ENCODE measurements at regions not wholly inside any gene's neighbourhood (a gene's known extent, or its start where the extent isn't known, plus 50 kb on each side); places are given as distances from the start of the nearest gene placed in this dataset.

- DNase-seq = peak; percentile 4
Observed at GRCh38 chr2:76314271-76315020, 603.7 kb upstream of the GCFC2 start.

- no peak for DNase-seq
Observed at GRCh38 chr2:76312236-76312635, 601.5 kb upstream of the GCFC2 start.

DNA sequence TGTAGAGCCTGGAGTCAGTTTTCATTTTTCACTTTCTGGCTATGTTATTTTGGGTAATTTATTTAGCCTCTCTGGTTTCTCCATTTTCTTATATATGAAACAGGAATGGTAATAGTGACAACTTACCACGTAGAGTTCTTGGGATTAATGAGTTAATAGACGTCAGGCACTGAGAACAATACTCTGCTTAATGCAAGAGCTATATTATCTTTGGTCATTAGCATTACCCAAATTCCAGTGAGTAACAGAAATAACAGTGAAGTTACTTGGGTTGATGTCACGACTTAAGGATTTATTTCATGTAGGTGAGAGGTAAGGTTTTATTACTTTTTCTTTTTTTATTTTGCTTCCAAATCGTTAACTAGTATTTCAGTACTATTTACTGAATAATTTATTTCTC is 601.0 kb upstream of the GCFC2 start:
- no peak for DNase-seq

GRCh38 chr2:76310894-76311633 is 600.3 kb upstream of the GCFC2 start:
- DNase-seq = no peak

DNA sequence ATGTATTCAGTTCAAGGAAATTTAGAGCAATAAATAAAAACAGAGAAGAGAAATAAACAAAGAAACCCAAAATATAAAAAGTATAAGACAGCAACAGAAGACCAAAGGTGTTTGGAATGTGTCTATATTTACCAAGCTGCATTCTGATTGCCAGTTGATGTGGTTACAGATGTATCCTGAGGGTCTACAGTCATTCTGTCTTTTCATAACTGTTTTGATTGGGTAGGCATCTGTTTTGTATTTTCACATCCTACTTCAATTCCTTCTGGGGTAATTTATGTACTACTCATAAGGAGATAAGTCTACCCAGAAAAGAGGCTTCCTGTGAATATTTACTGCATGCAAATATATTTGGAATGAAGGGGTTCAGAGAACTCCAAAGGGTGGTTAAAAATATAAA is 596.8 kb upstream of the GCFC2 start:
- no peak for DNase-seq

GRCh38 chr2:76298041-76298440 is 587.3 kb upstream of the GCFC2 start:
- no peak for DNase-seq

- DNase-seq = no peak
Observed at GRCh38 chr2:76296438-76296837, 585.7 kb upstream of the GCFC2 start.

DNA sequence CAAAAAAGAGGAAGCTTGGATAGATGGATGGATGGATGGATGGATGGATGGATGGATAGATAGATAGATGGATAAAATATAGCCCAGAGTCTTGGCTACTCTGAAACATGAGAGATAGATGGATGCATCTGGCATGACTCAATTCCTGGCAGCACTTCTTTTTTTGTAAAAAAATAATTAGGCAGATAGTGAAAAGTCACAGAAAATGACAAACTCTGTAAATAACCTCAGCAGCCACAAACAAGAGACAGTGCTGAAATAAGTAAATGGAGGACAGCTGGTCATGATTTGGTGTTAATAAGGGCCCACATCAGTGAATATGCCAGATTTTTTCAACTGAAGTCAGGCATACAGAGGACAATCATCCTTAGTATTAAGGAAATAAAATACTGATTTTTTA is 585.0 kb upstream of the GCFC2 start:
- no peak for DNase-seq

- no peak for DNase-seq
Observed at GRCh38 chr2:76288598-76288997, 577.9 kb upstream of the GCFC2 start.

- DNase-seq = no peak
Observed at GRCh38 chr2:76288146-76288545, 577.4 kb upstream of the GCFC2 start.

- no peak for DNase-seq
Observed at GRCh38 chr2:76283350-76283749, 572.6 kb upstream of the GCFC2 start.

- DNase-seq = no peak
Observed at GRCh38 chr2:76281156-76281841, 570.6 kb upstream of the GCFC2 start.

DNA sequence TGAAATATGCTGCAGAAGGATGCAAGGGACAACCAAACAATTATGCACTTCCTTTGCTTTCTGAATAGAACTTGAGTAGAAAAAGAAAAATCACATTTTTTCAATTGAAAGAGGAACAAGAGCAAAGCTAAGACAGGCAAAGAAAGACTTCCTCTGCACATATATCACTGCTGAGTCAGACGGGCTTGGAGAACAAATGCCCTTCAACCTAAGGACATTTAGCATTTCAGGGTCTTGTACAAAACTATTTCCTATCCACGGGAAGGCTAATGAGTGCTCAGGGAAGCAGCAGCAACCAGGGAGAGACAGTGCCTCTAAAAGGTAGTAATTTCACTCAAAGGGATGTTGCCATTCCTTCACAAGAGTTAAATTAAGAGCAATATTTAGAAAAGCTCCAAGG is 570.0 kb upstream of the GCFC2 start:
- DNase-seq = no peak

DNA sequence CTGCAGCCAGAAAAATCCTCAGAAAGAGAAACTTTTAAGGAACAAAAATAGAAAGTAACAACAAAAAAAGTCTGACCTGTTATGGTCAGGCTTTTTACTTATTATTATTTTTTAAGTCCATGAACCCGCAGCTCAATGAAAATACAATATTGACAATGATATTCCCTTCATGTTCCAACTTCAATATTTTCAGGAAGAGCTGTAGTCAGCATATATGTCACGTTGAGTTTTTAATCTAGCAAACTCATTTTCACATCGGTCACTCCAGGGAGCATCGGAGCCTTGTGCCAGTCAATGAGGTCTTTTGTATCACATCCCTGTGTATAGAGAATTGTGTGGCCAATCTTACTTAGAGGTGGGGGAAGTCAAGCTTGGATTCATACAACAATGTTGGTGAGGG is 568.4 kb upstream of the GCFC2 start:
- no peak for DNase-seq

DNA sequence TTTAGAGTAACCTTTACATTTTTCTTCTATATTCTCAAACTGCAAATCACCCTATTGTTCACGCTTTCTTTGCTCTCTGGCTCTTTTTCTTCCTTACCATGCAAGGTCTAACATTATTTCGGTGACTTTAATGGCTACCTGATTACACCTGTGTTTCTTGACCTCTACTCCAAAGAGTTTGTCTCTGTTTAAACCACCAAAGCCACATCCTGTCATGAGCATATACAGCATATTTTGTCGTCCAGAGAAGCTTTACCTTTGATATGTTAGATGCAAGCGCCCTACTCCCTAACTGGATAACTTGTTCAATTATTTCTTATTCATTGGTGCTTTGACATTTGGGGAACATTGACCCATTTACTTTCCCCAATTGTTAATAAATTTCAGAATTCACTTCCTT is 565.1 kb upstream of the GCFC2 start:
- DNase-seq = no peak

- no peak for DNase-seq
Observed at GRCh38 chr2:76274676-76275075, 564.0 kb upstream of the GCFC2 start.

DNA sequence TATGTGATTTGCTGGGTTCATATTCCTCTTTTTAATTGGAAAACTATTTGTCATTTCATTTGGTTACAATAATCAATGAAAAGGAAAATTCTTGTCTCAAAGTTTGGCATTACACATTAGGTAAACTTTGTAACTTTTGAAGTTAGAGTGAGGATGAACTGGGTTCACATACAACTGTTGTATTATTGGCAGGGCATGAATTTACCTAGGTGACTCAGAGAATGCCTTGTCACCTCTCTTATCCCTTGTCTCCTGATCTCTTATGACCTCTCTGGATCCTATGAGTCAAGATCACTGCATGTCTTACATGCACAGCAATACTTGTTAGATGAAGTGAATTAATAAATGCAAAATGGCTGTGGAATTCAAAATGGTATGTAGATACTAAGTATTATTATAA is 563.4 kb upstream of the GCFC2 start:
- no peak for DNase-seq

DNA sequence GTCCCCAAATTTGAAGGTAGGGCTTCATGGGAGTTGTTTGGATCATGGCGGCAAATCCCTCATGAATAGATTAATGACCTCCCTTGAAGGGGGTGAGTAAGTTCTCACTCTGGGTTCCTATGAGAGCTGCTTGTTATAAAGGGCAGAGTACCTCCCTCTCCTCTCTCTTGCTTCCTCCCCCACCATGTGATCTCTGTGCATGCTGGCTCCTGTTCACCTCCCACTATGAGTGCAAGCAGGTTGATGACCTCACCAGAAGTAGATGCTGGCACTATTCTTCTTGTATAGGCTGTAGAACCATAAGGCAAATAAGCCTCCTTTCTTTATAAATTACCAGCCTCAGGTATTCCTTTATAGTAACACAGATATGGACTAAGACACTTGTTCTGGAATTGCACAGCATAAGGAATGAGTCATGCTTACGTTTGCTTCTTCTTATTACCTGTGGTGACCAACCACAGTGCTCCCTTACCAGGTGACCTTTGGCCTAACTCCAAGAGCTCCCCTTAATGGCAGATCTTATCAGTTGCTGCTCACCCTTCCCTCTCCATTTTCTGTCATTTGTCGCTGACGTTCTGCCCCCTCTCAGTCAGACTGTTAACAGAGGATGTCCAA is 559.5 kb upstream of the GCFC2 start:
- no peak for DNase-seq

DNA sequence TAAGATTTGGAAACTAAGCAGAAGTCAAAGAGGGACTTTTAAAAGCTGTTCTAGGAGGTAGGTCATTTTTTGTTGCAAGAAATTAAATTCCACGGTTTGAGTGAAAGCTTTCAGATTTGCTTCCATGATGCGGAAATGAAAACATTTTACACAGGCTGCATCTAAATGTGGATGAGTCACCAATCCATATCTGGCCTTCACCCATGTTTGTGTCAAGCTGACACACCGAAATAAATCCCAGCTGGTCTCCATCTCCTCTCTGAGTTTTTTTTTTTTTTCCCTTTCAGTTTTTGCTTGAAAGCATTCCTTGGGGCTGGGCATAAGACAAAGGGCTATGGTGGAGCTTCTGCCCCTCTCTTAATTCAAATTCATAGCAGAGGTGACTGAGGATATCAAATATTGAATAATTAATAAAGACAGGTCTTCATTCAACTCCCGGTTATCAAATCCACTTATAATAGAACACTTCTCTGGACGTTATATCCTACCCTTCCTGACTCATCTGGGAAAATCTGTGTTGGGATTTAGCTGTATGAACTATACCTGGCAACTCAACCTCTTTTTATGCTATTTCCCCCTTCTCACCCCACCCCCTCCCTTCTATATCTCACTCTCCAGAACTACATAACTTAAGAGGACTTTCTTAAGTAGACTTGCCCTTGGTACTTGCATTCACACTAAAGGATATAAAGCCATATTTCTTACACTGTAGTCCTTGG is 558.3 kb upstream of the GCFC2 start:
- no peak for DNase-seq

GRCh38 chr2:76268484-76268883 is 557.8 kb upstream of the GCFC2 start:
- no peak for DNase-seq

- DNase-seq = no peak
Observed at GRCh38 chr2:76257802-76258201, 547.1 kb upstream of the GCFC2 start.

- DNase-seq = no peak
Observed at GRCh38 chr2:76256458-76257088, 545.9 kb upstream of the GCFC2 start.

Data from DMS79 (cell line).